SK-MEL-5 (cell line): ENCODE measurements at regions not wholly inside any gene's neighbourhood (a gene's known extent, or its start where the extent isn't known, plus 50 kb on each side); places are given as distances from the start of the nearest gene placed in this dataset.

ENCODE experiments used
- DNase-seq: peaks from one replicate; pipeline ENCODE4 v3.0.0-alpha.2; 2016; ENCODE audit warnings: low read depth, low spot score
- in situ Hi-C: cut with HindIII; loops from 2 replicates; pipeline ENCODE4 v1.10.0; 2016; ENCODE audit warnings: low sequenced_read_pairs, high pct_unique_total_duplicates, low pct_unique_long_range_greater_than_20kb
- small RNA-seq, 2 experiments: library from RNA; depleted of rRNA; stranded (forward); fragments of <200 nt; gene quantifications; one replicate each; pipeline ENCODE3, GENCODE V24; 2014

GRCh38 chr4:16988814-16989213, 90.4 kb upstream of the LDB2 start:
- in situ Hi-C loops: no loop called here

GRCh38 chr4:16977081-16977480, 78.6 kb upstream of the LDB2 start:
- no peak for DNase-seq
- in situ Hi-C loops: no loop called here

More at GRCh38 chr4:16988814-16989213, 90.4 kb upstream of the LDB2 start:
- no peak for DNase-seq

GRCh38 chr4:16969696-16970135, 71.3 kb upstream of the LDB2 start:
- no peak for DNase-seq
- in situ Hi-C loops: no loop called here

- in situ Hi-C loops: no loop called here
- DNase-seq: no peak
Measured at GRCh38 chr4:16967722-16968121, 69.3 kb upstream of the LDB2 start.

GRCh38 chr4:16959305-16959704, 60.9 kb upstream of the LDB2 start:
- in situ Hi-C loops: no loop called here

GRCh38 chr4:16952896-16953630, 54.6 kb upstream of the LDB2 start:
- in situ Hi-C loops: no loop called here
- DNase-seq: no peak

More at GRCh38 chr4:16959305-16959704, 60.9 kb upstream of the LDB2 start:
- no peak for DNase-seq

- in situ Hi-C loops: no loop called here
- no peak for DNase-seq
Measured at GRCh38 chr4:16952462-16952871, 54.0 kb upstream of the LDB2 start.

Small RNA genes in the stretch of these regions (small RNA-seq; reads per million reads assigned to genes)
- gene MTND5P4: 0 reads per million in 2 experiments
- 0 reads per million in 2 experiments for gene SNORA75B
